NCI-H1092 (cell line): ENCODE measurements at regions not wholly inside any gene's neighbourhood (a gene's known extent, or its start where the extent isn't known, plus 50 kb on each side); places are given as distances from the start of the nearest gene placed in this dataset.

Experiments used
- DNase-seq: peaks from one replicate; lab custom pipeline; 2025; lab: John Stamatoyannopoulos, UW

GRCh38 chr6:139812939-139813338 is 438.5 kb upstream of the CITED2 start:
- no peak for DNase-seq

GRCh38 chr6:139801571-139802321 is 427.3 kb upstream of the CITED2 start:
- DNase-seq, result no peak

DNA sequence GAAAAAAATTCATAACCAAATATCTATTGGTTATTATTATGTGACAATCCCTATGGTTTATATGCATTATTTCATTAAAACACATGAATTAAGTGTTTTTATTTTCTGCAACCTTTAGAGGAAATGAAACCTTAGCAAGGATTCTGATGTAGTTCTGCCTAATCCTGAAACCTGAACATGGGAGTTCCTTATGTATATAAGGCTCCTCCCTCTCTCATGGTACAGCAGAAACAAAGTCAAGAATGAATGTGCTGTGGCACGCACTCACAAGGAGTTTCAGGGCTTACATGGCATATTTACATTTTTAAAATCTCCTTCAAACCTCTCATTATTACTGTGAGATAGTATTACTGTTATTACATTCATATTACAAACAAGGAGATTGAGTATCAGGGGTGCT is 426.4 kb upstream of the CITED2 start:
- no peak for DNase-seq

DNA sequence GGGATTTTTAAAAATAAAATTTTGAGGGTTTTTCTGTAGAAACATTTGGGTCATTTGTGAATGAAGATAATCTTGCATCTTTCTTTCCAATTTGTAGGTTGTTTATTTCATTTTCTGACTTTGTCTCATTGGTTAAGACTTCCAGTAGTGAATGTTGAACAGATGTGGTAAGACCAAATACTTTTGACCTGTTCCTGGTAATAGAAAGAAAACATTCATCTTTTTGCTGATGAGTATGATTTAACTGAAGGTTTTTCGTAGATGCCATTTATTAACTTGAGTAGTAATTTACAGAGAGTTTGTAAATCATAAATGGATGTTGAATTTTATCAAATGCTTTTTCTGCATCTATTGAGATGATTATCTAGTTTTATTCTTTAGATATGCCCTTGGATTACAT is 416.1 kb upstream of the CITED2 start:
- DNase-seq, result no peak

DNA sequence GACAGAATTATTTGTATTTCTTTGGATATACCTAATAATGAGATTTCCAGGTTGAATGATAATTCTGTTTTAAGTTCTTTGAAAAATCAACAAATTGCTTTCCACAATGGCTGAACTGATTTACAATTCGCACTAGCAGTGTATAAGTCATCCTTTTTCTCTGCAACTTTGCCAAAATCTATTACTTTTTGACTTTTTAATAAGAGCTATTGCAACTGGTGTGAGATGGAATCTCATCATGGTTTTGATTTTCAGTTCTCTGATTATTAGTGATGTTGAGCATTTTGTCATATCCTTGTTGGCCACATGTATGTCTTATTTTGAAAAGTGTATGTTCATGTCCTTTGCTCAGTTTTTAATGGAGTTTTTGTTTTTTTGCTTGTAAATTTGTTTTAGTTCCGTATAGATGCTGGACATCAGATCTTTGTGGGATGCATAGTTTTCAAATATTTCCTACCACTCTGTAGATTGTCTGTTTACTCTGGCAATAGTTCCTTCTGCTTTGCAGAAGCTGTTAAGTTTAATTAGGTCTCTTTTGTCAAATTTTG is 409.8 kb upstream of the CITED2 start:
- no peak for DNase-seq

- no peak for DNase-seq
These were observed 405.7 kb upstream of the CITED2 start for GRCh38 chr6:139779988-139780774.

DNA sequence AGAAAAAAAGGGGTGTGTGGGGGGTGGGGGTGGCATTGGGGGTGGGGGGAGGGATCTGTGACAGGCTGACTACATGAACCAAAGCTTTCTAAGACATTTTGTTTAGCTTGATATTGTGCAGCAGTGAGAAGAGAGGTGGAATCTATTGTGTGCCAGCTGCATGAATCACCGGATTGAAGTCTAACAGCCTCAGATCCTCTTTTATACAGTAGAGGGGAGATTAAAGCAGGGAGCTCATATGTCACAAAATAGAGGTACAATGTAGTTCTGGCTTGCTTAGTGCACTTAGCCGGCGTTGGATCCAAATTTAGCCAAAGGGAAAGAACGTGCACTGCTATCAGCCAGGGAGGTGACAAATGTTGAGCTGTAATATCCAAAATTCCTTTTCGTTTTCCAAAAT is 404.2 kb upstream of the CITED2 start:
- DNase-seq, result peak; percentile 9

GRCh38 chr6:139778106-139778505 is 403.7 kb upstream of the CITED2 start:
- DNase-seq, result no peak

- DNase-seq, result no peak
These were observed 402.9 kb upstream of the CITED2 start for GRCh38 chr6:139777202-139777970.

- no peak for DNase-seq
These were observed 401.6 kb upstream of the CITED2 start for GRCh38 chr6:139776041-139776440.

DNA sequence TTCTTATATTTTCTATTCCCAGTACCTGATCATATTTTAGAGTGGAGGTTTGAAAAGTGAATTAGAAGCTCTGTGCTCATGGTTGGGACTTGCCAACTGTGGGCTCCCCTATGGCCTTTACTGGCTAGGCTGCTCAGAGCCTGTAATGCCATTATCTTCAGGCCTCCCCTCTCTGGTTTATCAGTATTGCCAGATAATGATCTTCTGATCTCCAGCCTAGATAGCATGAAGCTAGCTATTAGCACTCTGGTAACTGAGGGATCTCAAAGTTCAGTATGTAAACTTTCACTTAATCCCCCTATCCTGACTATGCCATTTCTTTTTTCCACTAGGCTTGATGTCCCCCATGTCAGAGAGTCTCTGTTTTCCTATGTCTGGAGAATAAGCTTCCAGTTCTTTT is 393.7 kb upstream of the CITED2 start:
- DNase-seq, result no peak

GRCh38 chr6:139766796-139767195 is 392.3 kb upstream of the CITED2 start:
- no peak for DNase-seq

- no peak for DNase-seq
These were observed 391.4 kb upstream of the CITED2 start for GRCh38 chr6:139765825-139766285.

GRCh38 chr6:139764498-139764986 is 390.1 kb upstream of the CITED2 start:
- no peak for DNase-seq

DNA sequence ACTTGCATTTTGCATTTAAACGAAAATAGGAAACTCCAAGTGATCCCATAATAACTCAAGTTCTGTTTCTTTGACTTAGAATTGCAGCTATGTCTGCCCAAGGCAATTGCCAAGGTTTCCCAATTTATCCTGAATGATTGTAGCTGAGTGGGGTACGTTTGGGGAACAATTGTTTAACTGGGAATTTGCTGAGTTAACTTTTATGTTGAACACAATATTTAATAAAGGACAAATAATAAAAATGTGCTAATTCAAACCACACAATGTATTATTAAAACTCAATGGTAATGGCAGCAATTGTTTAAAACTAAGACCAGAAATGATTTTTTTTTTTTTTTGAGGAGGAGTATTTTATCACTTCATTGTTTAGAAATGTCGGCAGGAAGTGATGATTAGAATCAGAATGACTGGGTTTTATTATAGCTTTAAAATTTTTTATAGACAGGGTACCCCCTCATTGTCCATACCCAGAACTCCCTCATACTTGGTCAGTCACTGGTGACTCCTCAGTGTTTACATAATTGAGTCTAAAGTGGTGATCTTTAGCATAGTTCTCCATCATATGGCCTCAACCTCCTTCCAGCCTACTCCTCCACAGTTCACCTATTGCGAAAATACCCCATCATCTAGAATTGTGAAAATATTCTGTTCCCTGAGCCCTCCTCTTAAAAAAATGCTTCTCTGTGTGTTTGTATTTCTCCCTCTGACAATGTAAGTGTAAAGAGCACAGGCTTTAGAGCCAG is 389.2 kb upstream of the CITED2 start:
- DNase-seq, result no peak

GRCh38 chr6:139762587-139763031 is 388.2 kb upstream of the CITED2 start:
- no peak for DNase-seq

- DNase-seq, result no peak
These were observed 385.7 kb upstream of the CITED2 start for GRCh38 chr6:139760128-139760527.

DNA sequence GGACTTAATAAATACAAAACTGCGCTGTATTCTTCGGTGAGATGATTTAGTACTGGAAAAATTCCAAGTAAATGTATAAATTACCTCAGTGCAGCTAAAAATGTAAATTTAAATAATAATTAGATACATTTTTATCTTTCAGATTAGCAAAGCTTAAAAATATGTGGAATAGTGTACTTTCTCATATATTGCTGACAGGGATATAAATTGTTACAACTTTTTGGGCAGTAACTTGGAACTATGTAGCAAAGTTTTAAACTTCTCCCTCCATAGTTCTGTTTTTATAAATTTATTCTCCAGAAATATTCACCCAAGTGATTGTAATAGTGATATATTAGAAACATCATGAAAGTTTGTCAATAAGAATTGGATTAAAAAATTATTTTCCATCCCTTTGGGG is 384.6 kb upstream of the CITED2 start:
- DNase-seq, result no peak

DNA sequence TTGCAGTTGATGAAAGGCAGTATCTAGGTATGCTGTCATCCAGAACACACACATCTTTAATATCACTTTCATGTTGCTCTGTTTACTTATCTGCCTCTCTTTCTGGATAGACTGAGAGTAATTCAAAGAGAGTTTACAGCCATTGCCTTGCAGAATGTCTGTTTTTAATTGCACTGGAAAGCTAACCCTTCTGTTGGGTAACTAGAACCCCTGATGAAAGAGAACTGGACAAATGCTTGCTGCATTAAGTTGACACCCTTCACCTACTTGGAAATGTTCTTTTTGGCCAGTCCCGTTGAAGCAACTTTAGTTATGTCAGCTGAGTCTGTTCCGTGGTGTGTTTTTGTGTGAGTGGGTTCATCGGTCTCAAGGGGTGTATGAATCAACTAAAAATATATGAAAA is 383.8 kb upstream of the CITED2 start:
- no peak for DNase-seq

- DNase-seq, result no peak
These were observed 383.3 kb upstream of the CITED2 start for GRCh38 chr6:139757784-139758183.

GRCh38 chr6:139756381-139756780 is 381.9 kb upstream of the CITED2 start:
- no peak for DNase-seq
